OCI-LY7 (cell line): ENCODE measurements at regions not wholly inside any gene's neighbourhood (a gene's known extent, or its start where the extent isn't known, plus 50 kb on each side); places are given as distances from the start of the nearest gene placed in this dataset.

ENCODE experiments used
- BruUV-seq: library from RNA; stranded (reverse); fragments of 400-500 nt; replicated peaks from 2 replicates; lab custom pipeline; 2021; lab: Mats Ljungman, UMichigan
- CTCF ChIA-PET: fragments of 300-600 bp; sonication (Branson Sonifier 250); formaldehyde crosslinking; loops from one replicate; lab custom pipeline; 2022; ENCODE audit warnings: antibody characterized with exemption; ENCODE audit not compliant: unreplicated experiment; lab: Charles Lee
- POLR2A ChIA-PET: fragments of 300-600 bp; sonication (Branson Sonifier 250); formaldehyde crosslinking; loops from one replicate; lab custom pipeline; 2022; ENCODE audit warnings: antibody characterized with exemption; lab: Charles Lee
- DNase-seq: peaks from one replicate; pipeline ENCODE4 v3.0.0-alpha.2; 2015; ENCODE audit warnings: low spot score
- H2AFZ ChIP-seq: fragments of 200-600 bp; sonication (generic), shearing (Covaris generic); 2 replicates; pipeline ENCODE4 v1.6.1; 2014; ENCODE audit warnings: mild to moderate bottlenecking, antibody characterized with exemption, low read length, moderate library complexity
- H3K27ac ChIP-seq: fragments of 200-600 bp; sonication (generic); 2 replicates; pipeline ENCODE4 v1.5.1; 2014; ENCODE audit warnings: mixed run types, low read depth, mild to moderate bottlenecking, moderate library complexity, low read length, inconsistent platforms; ENCODE audit not compliant: poor library complexity, severe bottlenecking
- H3K36me3 ChIP-seq: fragments of 200-600 bp; sonication (generic); 2 replicates; pipeline ENCODE4 v1.6.1; 2014; ENCODE audit warnings: mild to moderate bottlenecking, antibody characterized with exemption, low read length, moderate library complexity, mixed read lengths; ENCODE audit not compliant: insufficient read depth
- H3K4me1 ChIP-seq: fragments of 200-600 bp; sonication (generic); 2 replicates; pipeline ENCODE4 v1.5.1; 2014; ENCODE audit warnings: mild to moderate bottlenecking, low read length; ENCODE audit not compliant: insufficient read depth, poor library complexity, severe bottlenecking
- H3K4me2 ChIP-seq: fragments of 200-600 bp; sonication (generic); 2 replicates; pipeline ENCODE4 v1.6.1; 2014; ENCODE audit warnings: mild to moderate bottlenecking, low read length
- H3K4me3 ChIP-seq: fragments of 200-600 bp; sonication (generic); 2 replicates; pipeline ENCODE4 v1.5.1; 2014; ENCODE audit warnings: mild to moderate bottlenecking, low read depth, low read length; ENCODE audit not compliant: poor library complexity, severe bottlenecking
- H3K79me2 ChIP-seq: fragments of 200-600 bp; sonication (generic); 2 replicates; pipeline ENCODE4 v1.6.1; 2016; ENCODE audit warnings: low read depth, mild to moderate bottlenecking, low read length, moderate library complexity, mixed read lengths; ENCODE audit not compliant: insufficient read depth
- H3K9me2 ChIP-seq: fragments of 200-600 bp; sonication (generic); 2 replicates; pipeline ENCODE4 v1.6.1; 2016; ENCODE audit warnings: mild to moderate bottlenecking, low read length, mixed read lengths; ENCODE audit not compliant: insufficient read depth
- H3K9me3 ChIP-seq: fragments of 200-600 bp; sonication (generic); 2 replicates; pipeline ENCODE4 v1.6.1; 2014; ENCODE audit warnings: mild to moderate bottlenecking, mixed run types, low read length, mixed read lengths
- H4K20me1 ChIP-seq: fragments of 200-600 bp; sonication (generic); 2 replicates; pipeline ENCODE4 v1.6.1; 2014; ENCODE audit warnings: mild to moderate bottlenecking, antibody characterized with exemption, low read length, moderate library complexity, mixed read lengths; ENCODE audit not compliant: insufficient read depth
- EZH2phosphoT487 ChIP-seq: fragments of 200-600 bp; sonication (generic); IDR thresholded peaks from 2 replicates; pipeline ENCODE4 v1.6.1; 2018; ENCODE audit warnings: low read depth, borderline replicate concordance, mild to moderate bottlenecking, mixed run types, antibody characterized with exemption, low read length, moderate library complexity, mixed read lengths
- intact Hi-C: fragments of 100-400 bp; cut with micrococcal nuclease; formaldehyde crosslinking; loops from one replicate; pipeline ENCODE4 v1.10.0; 2022; ENCODE audit not compliant: unreplicated experiment
- TF ChIP-seq, protein P1 (sequence below): fragments of 200-600 bp; sonication (generic); conservative IDR thresholded peaks from 2 replicates; pipeline ENCODE4 v1.5.1; 2014; ENCODE audit warnings: mild to moderate bottlenecking, antibody characterized with exemption, low read length, moderate library complexity, mixed read lengths

DNA sequence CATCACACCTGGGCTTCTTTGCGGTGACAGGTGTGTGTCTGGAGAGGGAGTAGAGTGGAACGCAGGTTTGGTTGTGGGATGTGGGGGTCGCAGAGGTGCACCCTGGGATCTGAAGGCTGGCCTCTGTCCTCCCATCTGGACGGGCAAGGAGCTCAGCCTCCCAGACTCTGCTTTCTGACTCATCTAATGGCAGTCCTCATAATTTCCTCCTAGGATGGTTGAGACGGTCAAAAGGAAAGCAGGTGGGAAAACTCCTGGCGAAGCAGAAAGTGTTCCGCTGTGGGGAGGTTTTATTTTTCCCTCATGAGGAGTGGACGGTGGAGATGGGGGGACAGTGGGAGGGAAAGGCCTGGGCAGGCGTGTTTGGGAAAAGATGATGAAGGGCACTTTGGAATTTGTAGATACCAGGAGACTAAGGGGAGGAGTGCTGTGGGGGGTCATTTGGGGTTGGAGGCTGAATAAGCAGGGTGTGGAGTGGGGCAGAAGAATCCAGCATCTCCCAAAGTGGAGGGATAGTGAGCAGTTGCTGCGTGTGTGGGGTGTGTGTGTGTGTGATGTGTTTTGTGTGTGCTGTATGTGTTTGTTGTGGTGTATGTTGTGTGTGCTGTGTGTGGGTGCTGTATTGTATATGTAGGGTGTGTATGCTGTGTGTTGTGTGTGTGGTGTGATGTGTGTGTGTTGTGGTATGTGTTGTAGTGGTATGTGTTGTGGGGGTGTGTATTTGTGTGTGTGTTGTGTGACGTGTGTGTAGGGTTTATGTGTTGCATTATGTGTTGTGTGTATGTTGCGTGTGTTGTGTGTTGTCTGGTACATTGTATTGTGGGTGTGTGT lies 97.2 kb upstream of the PODXL start:
- no peaks in the 10 kb centered on the region for H4K20me1 ChIP-seq
- H3K4me2 ChIP-seq: no peak overlapping the region
- no peak overlapping the region for H3K27ac ChIP-seq
- H3K9me2 ChIP-seq: no peaks in the 10 kb centered on the region
- H3K4me1 ChIP-seq: no peaks in the 10 kb centered on the region
- ChIA-PET POLR2A (no interaction called here), CTCF (no interaction called here)
- H2AFZ ChIP-seq: no peak overlapping the region
- H3K4me3 ChIP-seq: no peak overlapping the region
- no TSS peak for BruUV-seq
- no peaks in the 10 kb centered on the region for H3K9me3 ChIP-seq
- intact Hi-C loops: loop anchor here (1.0 to 2.0 kb wide), 2 partner anchors 109 to 146 kb away; no protein-coding TSS in a partner anchor
- H3K79me2 ChIP-seq: no peaks in the 10 kb centered on the region
- TF ChIP-seq, protein P1, sequence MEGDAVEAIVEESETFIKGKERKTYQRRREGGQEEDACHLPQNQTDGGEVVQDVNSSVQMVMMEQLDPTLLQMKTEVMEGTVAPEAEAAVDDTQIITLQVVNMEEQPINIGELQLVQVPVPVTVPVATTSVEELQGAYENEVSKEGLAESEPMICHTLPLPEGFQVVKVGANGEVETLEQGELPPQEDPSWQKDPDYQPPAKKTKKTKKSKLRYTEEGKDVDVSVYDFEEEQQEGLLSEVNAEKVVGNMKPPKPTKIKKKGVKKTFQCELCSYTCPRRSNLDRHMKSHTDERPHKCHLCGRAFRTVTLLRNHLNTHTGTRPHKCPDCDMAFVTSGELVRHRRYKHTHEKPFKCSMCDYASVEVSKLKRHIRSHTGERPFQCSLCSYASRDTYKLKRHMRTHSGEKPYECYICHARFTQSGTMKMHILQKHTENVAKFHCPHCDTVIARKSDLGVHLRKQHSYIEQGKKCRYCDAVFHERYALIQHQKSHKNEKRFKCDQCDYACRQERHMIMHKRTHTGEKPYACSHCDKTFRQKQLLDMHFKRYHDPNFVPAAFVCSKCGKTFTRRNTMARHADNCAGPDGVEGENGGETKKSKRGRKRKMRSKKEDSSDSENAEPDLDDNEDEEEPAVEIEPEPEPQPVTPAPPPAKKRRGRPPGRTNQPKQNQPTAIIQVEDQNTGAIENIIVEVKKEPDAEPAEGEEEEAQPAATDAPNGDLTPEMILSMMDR: no peak
- no peak for TF ChIP-seq EZH2phosphoT487
- DNase-seq: no peak
- no peaks in the 10 kb centered on the region for H3K36me3 ChIP-seq

DNA sequence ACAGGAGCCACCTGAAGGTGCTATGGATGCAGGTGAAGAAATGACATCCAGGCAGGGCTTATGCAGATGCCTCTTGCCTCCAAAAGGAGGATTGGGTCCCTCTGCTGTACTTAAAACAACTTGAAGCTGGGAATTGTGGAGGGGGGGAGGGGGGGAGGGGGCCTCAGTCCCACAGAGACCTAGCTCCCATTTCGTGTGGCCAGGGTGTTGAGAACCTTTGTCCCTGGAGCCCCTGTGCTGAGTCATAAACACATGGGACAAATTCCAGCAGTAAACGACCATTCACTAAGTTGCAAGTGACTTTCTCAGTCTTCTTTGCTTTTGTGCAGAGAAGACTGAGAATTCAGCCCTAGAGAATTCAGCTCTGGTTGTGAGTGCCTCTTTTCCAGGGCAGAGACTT lies 96.5 kb upstream of the PODXL start:
- ChIA-PET POLR2A (no interaction called here), CTCF (no interaction called here)
- no peaks in the 10 kb centered on the region for H3K4me1 ChIP-seq
- BruUV-seq: no TSS peak
- no peak overlapping the region for H3K4me3 ChIP-seq
- no peak overlapping the region for H3K27ac ChIP-seq
- H3K79me2 ChIP-seq: no peaks in the 10 kb centered on the region
- intact Hi-C loops: no loop called here
- DNase-seq: no peak
- H3K4me2 ChIP-seq: no peak overlapping the region
- no peaks in the 10 kb centered on the region for H3K9me2 ChIP-seq
- no peaks in the 10 kb centered on the region for H3K36me3 ChIP-seq
- no peak for TF ChIP-seq EZH2phosphoT487
- TF ChIP-seq, protein P1: no peak
- no peaks in the 10 kb centered on the region for H3K9me3 ChIP-seq
- no peaks in the 10 kb centered on the region for H4K20me1 ChIP-seq
- H2AFZ ChIP-seq: no peak overlapping the region

DNA sequence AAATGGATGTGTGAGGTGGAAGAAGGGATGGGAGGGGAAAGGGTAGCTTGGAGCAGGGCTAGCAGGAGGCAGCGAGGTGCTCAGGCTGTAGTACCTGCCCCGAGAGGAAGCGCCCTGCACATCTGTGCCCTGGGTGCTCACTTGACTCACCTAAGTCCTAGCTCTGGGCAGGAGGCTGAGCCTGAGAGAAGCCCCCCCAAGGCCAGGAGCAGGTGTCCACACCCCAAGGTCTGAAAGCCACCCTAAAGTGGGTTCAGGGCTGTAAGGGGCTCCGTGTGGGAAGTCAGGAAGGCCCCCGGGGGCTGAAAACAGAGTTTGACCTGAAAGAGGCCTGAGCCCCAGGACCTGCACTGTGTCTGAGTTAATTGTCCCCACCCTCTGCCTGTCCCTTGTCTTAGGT lies 95.8 kb upstream of the PODXL start:
- ChIA-PET POLR2A (no interaction called here), CTCF (no interaction called here)
- intact Hi-C loops: no loop called here
- H3K4me2 ChIP-seq: no peak overlapping the region
- H3K79me2 ChIP-seq: no peaks in the 10 kb centered on the region
- no peak overlapping the region for H3K4me3 ChIP-seq
- no peak overlapping the region for H3K27ac ChIP-seq
- no peak overlapping the region for H2AFZ ChIP-seq
- H3K9me2 ChIP-seq: no peaks in the 10 kb centered on the region
- TF ChIP-seq, protein P1: no peak
- TF ChIP-seq EZH2phosphoT487: no peak
- no peaks in the 10 kb centered on the region for H3K4me1 ChIP-seq
- H4K20me1 ChIP-seq: no peaks in the 10 kb centered on the region
- DNase-seq: no peak
- no peaks in the 10 kb centered on the region for H3K9me3 ChIP-seq
- no peaks in the 10 kb centered on the region for H3K36me3 ChIP-seq
- BruUV-seq: no TSS peak
